ENCODE measurements at regions not wholly inside any gene's neighbourhood (a gene's known extent, or its start where the extent isn't known, plus 50 kb on each side); places are given as distances from the start of the nearest gene placed in this dataset.

GRCh38 chr18:42351455-42351854, 396.4 kb downstream of the PIK3C3 start:
- Histone ChIP-seq H4K8ac (replicated peaks; ENCODE audit: insufficient read length, low read depth, low read length) (no peak overlapping the region), H4K91ac (ENCODE audit: insufficient read length, low read depth, low read length) (no peak overlapping the region), H3K27me3 (ENCODE audit: insufficient read depth, low read length) (no peaks in the 10 kb centered on the region), H2BK120ac (ENCODE audit: low read depth, low read length, poor library complexity, severe bottlenecking) (no peak overlapping the region), H3K4me2 (ENCODE audit: insufficient read depth, insufficient read length, low read length) (no peak overlapping the region), H4K20me1 (ENCODE audit: control insufficient read depth, insufficient read depth, insufficient read length) (no peaks in the 10 kb centered on the region), H3K79me2 (ENCODE audit: insufficient read depth, low read length) (no peaks in the 10 kb centered on the region), H3K56ac (ENCODE audit: insufficient read length, low read depth, low read length) (no peak overlapping the region), H3K23me2 (ENCODE audit: insufficient read length, low read depth, low read length, poor library complexity, severe bottlenecking) (no peaks in the 10 kb centered on the region), H2BK5ac (ENCODE audit: insufficient read length, low read length) (no peak overlapping the region), H3T11ph (ENCODE audit: low read length) (no peak overlapping the region), H2BK15ac (ENCODE audit: low read depth, low read length) (no peak overlapping the region), H3K14ac (ENCODE audit: insufficient read depth, low read length) (no peak overlapping the region), H2BK12ac (ENCODE audit: insufficient read length, low read depth, low read length) (no peak overlapping the region), H3K27ac (ENCODE audit: insufficient read length, low read depth, low read length) (no peak overlapping the region), H2AK5ac (ENCODE audit: insufficient read length, low read length) (no peak overlapping the region), H3K4ac (ENCODE audit: low read depth, low read length) (no peak overlapping the region), H2AFZ (ENCODE audit: low read length) (no peak overlapping the region), H3K9ac (ENCODE audit: extremely low read depth, insufficient read length, low read length) (no peak overlapping the region), H3K4me1 (ENCODE audit: insufficient read depth, low read length) (no peaks in the 10 kb centered on the region), H3K18ac (ENCODE audit: insufficient read length, low read depth, low read length) (no peak overlapping the region), H4K5ac (ENCODE audit: insufficient read length, low read depth, low read length) (no peak overlapping the region), H3K79me1 (ENCODE audit: insufficient read depth, low read depth, low read length, poor library complexity, severe bottlenecking) (no peaks in the 10 kb centered on the region), H3K9me3 (ENCODE audit: control insufficient read depth, low read depth, low read length) (no peaks in the 10 kb centered on the region), H2BK20ac (ENCODE audit: low read depth, low read length, poor library complexity, severe bottlenecking) (no peak overlapping the region), H3K23ac (ENCODE audit: insufficient read length, low read depth, low read length) (no peak overlapping the region)
- H3K4me3 Mint-ChIP-seq, result no peak overlapping the region
- no CpG with 5 or more reads among the region's 2 CpGs for WGBS (ENCODE audit: extremely low coverage, insufficient read length, low lambda C conversion rate)
- no peak for DNase-seq
- no peaks in the 10 kb centered on the region for H3K36me3 Mint-ChIP-seq (ENCODE audit: insufficient read depth in 1 of 3, low read depth in 3 of 3)
- no peak for TF ChIP-seq CTCF (conservative IDR thresholded peaks at IDR 0.05)
- no peaks in the 10 kb centered on the region for H3K9me3 Mint-ChIP-seq
- no peak overlapping the region for H3K27ac Mint-ChIP-seq
- H3K4me1 Mint-ChIP-seq, result no peaks in the 10 kb centered on the region
- no peaks in the 10 kb centered on the region for H3K27me3 Mint-ChIP-seq (ENCODE audit: low read depth)
